GM18517 (cell line): ENCODE measurements at regions not wholly inside any gene's neighbourhood (a gene's known extent, or its start where the extent isn't known, plus 50 kb on each side); places are given as distances from the start of the nearest gene placed in this dataset.
A peak's percentile ranks its signal among the peaks of the same experiment; 100 is the strongest.
"Not testable (repeated sequence)": the region's sequence is repeated elsewhere in the genome, so short reads cannot be mapped to it uniquely, and the experiment has no call there.

Source experiments
- ATAC-seq: cut with Tn5 transposase; IDR thresholded peaks from one replicate; pipeline ENCODE4 v1.9.1; 2021; ENCODE audit warnings: mild to moderate bottlenecking, moderate library complexity; ENCODE audit not compliant: unreplicated experiment

DNA sequence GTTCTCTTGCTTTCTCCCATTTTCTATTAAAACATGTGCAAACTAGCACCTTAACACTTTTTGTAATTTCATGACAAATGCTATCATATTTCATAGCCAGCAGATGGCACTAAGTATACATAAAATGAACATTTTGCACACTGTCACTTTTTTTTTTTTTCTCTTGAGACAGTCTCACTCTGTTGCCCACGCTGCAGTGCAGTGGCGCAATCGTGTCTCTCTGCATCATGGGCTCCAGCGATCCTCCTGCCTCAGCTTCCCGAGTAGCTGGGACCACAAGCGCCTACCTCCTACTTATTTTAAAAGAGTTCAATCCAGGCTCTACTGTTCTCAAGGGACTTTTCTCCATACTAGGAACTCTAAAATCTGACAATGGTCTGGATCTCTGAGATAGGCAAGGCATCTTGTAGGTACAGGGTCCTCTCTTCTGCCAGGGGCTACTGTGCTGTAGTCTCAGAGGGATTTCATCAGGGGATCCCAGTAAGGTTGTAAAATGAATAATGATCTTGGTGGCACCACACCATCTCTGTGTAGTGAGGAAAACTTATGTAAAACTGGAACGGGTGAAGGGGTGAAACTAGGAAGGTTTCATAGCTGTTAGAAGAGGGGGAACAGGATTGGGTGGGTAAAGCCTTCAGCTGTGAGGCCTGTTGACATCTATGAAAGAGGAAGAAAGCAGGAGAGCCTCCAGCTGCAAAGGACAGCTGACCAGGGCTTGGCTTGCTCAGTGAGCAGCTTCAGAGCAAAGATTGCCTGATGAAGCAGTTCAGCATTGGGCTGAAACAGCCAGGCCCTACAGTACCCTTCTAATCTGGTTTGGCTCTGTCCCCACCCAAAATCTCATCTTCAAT lies 196.9 kb downstream of the AVL9 start:
- ATAC-seq, result peak; percentile 95

DNA sequence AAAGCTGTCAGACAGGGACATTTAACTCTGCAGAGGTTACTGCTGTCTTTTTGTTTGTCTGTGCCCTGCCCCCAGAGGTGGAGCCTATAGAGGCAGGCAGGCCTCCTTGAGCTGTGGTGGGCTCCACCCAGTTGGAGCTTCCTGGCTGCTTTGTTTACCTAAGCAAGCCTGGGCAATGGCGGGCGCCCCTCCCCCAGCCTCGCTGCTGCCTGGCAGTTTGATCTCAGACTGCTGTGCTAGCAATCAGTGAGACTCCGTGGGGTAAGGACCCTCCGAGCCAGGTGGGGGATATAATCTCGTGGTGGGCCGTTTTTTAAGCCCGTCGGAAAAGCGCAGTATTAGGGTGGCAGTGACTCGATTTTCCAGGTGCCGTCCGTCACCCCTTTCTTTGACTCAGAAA lies 192.8 kb downstream of the AVL9 start:
- ATAC-seq, result not testable (repeated sequence)

DNA sequence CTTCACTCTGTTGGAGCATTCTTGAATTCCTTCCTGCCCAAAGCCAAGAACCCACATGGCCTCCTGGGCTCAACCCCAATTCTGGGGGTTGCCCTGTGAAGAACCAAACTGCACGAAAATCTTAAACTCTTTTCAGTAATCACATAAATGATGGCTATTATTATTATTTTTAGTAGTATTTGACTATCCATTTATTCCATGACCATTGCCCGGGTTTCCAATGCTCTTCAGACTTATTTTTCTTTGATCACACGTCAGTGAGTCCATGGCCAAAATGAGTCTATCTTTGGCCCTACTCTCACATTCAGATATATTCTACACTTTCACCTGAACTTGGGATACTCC lies 185.9 kb downstream of the AVL9 start:
- ATAC-seq, result no peak

DNA sequence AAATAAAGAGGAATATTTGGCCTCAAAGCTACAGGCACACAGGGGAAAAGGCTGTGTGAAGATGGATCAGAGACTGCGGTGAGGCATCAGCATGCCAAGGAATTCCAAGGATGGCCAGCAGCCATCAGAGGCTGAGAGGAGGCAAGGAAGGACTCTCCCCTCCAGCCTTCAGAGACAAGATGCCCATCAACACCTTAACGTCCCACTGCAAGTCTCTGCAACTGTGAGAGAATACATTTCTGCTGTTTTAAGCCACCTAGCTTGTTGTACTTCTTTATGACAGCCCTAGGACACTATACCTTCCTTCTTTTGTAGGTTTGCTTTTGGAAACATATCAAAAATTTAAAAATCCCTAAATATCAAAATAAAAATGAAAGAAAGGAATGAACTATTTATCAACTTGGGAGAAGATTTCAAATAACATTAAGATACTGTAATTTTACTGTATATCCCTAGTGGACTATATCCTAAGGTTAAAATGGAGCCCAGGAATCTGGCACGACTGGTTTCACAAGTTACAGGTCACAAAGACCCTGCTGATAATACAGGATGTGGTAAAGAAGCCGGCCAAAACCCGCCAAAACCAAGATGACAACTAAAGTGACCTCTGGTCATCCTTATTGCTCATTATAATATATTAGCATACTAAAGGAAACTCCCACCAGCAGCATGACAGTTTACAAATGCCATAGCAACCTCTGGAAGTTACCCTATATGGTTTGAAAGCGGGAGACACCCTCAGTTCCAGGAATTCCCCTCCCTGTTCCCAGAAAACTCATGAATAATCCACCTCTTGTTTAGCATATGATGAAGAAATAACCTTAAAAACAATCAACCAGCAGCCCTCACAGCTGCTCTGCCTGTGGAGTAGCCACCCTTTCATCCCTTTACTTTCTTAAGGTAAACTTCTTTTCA lies 185.2 kb downstream of the AVL9 start:
- ATAC-seq, result no peak

DNA sequence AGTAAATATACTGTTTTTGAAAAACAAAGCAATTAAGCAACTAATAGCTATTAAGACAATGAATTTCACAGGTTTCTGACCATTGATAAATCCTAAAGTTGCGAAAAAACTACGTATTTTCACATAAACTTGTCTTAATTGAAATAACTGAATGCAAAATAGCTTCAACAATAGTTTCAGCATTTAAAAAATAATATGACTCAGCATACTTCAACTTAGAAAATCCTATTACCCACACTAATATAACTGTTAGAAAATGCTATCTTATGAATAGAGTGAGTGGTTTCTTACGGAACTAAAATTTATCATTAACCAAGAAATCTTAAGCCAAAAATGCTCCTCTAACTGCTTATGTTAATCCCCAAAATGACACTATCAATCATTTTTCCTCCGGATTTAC lies 183.9 kb downstream of the AVL9 start:
- no peak for ATAC-seq

DNA sequence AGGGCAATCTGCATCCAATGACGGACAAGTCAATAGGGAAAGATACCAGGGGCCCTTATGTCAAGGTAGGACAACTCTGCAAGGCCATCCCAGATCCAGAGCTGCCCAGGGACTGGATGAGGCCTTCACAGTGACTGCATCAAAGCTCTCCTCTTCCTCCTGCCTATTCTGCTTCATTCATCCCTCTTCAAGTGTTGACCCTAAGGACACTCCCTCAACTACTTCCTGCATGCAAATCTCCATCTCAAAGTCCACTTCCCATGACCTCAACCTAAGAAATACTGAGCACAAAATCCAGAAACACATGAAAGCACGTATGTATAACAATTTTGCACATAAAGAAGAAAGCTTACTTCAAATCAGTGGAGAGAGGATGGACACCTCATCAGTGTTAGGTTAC lies 182.3 kb downstream of the AVL9 start:
- no peak for ATAC-seq

DNA sequence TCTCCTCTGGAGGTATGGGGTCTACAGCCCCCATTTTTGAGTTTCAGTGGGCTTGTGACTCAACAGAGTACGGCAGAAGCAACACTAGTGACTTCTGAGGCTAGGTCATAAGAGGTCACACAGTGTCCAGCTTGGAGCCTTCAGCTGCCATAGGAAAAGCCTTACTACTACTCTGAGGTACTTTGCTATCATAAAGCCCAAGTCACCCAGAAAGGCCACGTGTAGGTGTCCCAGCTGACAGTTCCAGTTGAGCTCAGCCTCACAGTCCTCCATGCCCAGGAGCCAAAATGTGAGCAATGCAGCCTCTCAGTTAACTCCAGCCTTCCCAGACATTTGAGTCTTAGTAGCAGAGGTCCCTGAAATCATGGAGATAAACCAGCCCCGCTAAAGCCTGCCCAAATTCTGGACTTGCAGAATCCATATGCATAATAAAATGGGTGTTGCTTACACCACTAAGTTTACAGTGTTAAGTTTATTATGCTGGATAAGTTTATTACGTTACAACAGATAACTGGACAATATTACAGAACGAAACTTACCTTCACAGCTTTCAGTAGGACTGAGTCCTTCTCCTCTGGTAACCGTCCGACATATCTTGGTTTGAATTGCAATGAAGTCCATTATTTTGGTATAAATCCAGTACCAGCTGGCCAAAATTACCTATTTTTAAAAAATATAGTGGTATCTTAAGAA lies 181.1 kb downstream of the AVL9 start:
- no peak for ATAC-seq

DNA sequence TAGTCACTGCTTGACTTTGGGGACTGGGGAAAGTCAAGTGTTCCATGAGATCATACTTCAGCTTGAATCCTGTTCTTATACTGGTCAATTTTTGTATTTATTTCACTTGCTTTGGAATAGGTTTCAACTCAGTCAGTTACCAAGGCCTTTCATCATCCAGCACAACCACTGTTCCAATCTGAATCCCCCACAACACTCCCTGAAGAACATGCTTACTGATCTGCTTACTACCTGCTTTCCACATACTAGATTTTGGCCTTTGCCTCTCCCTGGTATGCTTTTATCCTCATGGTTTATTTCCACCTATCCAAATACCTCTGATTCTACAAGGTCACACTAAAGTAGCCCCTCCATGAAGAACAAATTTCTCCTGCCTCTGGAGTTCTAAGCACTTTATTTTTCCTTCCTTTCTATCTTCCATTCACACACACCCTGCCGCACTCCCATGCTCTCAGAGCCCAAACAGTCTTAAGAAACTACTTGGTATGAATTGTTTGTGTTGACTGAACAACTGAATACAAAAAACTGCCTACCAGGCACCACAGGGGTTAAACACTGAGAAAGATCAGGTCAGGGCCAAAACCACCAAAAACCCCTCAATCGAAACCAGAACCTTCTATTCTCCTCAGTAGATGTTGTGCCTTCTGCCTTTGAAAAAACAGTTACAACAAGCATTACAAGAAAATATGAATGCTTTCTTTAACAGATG lies 178.1 kb downstream of the AVL9 start:
- ATAC-seq, result no peak

DNA sequence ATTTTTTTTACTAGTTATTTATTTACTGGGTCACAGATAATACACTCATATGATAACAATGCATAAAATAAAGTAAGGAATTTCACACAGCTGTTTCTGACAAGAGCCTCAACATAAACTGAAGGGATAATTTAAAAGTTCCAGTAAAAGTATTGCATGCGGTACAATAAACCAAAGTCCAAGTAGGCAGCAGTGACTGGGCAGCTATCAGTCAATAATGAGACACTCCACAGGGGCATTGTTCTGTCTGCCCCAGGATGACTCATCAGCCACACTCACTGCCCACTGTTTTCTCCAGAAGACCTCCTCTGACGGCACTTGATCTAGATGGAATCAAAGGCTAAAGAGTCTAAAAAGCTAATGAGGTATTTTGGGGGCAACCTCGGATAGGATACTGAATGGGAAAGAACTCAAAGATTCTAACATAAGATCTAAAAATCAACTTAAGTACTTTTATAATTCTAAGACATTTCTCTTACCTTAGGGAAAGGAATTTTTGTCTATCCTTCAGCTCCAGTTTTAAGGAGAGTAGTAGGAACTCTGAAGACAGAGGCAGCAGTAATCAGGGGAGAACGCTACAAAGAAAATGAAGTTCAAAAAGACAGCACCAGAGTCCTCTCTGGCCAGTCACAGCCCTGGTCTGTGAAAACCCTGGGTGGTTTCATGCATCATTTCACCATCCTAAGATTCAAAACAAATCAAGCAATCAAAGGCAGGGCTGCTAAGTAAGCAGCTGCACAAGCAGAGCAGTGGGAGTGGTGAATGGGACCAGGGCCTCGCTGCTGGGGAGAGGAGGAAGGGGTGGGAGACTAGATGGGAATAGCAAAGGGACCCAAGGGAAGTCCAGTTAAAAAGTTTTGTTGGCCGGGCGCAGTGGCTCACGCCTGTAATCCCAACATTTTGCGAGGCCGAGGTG lies 175.1 kb downstream of the AVL9 start:
- no peak for ATAC-seq

DNA sequence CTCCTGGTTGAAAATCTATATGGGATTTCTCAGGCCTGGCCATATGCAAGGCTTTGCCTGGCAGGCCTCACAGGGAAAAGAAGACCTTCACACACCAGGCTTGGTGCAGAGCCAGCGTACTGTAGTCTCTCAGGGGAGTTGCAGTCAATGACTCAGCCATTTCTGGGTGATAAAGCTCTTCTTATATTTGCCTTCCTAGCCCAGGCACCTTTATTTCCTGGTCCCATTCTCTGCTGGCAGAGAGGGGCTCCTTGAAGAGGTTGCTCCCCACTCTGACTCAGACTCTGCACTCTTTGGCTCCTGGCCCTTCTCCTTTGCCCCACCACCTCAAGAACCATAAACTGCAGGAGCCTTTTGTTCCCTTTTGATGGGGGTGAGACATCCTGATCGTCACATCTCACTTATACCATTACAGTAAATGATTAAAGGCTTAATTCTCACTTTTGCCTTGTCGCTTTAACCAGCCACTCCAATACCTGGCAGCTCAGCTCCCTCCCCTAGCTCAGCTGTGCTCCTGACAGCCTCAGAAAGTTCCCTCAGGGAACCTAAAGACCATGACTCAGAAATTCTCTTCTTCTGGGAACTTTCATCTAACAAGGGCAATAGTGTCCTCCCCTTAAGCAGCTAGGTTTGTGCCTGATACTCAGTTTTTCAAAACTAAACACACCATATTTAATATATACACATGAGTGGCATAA lies 174.0 kb downstream of the AVL9 start:
- ATAC-seq, result not testable (repeated sequence)

DNA sequence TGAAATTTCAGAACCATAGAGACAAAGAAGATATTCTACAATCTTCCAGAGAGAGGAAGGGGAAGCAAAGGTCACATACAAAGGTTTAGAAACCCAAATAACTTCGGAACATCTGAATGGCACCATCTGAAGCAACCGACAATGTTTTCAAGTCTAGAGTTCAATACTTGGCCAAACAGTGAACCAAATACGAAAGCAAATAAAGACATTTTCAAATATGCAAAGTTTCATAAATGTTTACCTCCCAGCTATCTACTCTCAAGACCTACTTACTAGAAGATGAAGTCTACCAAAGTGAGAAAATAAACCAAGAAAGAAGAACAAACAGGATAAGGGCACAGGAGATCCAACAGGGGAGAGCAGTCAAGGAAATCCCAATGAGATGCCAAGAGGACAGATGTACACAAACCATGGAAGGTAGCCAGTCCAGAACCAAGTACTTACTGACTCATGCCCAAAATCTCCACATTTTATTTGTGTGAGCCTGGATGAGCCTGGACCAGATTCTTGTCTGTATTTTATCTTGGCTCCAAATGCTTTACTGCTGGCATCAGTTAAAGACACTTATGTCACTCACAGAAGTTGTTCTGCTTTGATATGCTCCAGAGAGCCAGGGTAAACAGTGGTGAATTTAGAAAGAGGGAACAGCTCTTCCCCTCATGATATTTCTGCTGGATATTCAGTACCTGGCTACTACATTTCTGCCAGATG lies 173.3 kb downstream of the AVL9 start:
- ATAC-seq, result not testable (repeated sequence)

DNA sequence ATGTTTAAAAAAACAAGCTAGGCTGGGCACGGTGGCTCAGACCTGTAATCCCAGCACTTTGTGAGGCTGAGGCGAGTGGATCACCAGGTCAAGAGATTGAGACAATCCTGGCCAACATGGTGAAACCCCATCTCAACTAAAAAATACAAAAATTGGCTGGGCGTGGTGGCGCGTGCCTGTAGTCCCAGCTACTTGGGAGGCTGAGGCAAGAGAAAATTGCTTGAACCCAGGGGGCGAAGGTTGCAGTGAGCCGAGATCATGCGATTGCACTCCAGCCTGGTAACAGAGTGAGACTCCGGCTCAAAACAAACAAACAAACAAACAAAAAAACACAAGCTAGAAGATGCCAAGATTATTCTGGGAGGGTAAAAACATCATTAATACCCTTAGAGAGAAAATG lies 172.3 kb downstream of the AVL9 start:
- ATAC-seq, result not testable (repeated sequence)

DNA sequence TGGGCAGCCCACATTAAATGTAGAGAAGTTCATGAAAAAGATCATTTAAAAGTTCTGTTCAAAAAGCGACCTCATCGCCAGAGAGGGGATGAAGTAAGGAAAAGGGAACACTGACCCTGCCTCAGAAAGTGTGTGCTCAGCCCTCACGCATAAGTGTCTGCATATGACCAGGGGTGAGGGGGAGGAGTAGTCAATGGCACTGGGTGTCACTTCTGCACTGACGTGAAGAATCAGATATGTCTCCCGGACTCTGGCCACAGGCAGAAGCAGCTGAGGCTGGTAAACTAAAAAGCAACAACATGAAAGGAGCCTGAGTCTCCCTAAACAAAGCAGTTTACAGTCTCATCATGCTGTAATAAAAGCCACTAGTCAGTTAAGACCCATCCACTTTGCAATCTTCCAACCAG lies 168.5 kb downstream of the AVL9 start:
- not testable (repeated sequence) for ATAC-seq

DNA sequence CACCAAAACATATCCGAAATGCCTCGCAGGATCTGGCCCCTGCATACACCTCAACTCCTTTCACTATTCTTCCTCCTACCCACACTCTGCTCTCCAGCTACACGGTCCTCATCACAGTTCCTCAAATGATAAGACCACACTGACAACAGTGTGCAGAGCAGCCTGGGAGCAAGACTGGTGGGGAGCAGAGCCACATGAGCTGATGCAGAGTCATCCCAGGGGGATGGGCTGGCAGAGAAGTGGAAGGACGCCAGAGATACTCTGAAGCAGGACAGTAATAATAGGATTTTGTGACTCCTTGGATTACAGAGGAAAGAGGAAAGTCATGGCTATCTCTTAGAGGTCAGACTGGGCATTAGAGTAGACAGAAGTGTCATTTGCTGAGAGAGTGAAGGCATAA lies 167.2 kb downstream of the AVL9 start:
- not testable (repeated sequence) for ATAC-seq

DNA sequence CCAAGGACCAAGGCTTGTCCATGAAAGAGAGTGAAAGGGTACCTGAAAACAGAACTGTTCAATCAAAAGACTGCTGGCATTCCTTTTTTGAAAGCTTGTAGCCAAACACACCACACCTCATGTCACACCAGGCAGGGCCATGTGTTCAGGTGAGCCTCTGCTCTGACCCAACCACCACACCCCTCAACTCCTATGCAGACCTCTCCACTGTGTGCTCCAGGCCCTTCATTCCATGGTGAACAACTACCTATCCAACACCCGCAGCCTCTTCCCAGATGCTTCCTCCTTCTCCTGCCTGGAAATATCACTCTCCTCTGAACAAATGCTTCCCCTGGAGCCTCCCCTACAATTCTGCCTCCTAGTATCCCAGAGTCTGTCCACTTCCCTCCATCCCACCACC lies 166.6 kb downstream of the AVL9 start:
- ATAC-seq, result no peak

DNA sequence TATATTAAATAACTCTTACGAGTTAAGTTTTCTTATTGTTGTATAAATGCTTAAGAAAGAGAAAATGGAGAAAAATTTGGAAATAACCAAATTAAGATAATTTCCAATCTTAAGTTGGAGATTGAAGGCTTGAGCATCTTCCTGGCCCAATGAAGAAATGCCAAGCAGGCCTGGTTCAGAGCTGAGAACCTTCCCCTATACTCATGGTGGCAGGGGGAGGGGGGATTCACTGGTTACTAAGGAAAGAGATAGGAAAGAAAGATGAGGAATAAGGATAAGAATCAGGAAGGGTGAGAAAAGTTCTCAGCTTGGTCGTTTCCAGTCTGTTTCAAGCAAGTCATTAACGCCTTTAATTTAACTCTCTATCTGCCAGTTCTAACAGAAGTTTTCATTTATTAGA lies 166.2 kb downstream of the AVL9 start:
- ATAC-seq, result no peak

DNA sequence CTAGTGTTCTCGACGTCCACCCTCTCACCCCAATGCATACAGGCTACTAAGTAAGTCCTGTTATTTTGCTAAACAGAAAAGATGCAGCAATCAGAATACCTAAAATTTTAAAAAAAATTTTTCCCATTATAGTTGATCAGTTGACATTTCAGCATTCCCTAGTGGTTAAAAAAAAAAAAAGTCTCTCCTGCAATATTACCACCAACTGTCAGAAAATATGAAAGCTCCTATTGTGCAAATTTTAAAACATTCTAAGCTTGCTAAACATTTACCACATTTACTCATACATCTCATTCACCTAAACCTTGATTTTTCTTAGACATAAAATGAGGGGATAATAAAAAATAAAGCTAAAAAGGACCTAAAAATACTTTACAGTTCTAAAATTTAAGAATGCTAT lies 165.6 kb downstream of the AVL9 start:
- no peak for ATAC-seq

DNA sequence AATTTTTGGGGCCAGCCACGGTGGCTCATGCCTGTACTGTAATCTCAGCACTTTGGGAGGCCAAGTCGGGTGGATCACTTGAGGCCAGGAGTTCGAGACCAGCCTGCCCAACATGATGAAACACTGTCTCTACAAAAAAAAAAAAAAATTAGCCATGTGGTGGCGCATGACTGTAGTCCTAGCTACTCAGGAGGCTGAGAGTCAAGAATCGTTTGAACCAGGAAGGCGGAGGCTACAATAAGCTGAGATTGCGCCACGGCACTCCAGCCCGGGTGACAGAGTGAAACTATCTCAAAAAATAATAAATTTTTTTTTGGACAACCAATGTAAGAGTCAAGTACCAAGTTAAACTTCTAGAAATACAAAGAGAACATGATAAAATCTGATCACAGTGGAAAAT lies 164.6 kb downstream of the AVL9 start:
- no peak for ATAC-seq

DNA sequence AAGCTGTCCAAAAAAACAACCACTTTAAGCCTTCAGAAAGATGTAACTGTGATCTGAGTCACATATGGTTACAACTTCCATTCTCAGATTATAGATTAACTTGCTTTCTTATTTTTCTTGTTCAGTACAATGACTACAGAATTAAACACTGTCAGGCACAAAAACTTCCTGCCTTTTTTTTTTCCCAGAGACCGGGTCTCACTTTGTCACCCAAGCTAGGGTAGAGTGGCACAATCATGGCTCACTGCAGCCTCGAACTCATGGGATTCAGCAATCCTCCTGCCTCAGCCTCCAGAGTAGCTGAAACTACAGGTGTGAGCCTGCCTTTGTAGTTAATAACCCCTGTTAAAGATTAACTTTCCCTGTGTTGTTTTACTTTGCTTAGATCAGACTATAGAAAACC lies 163.2 kb downstream of the AVL9 start:
- peak; percentile 51 for ATAC-seq
